ENCODE measurements at regions not wholly inside any gene's neighbourhood (a gene's known extent, or its start where the extent isn't known, plus 50 kb on each side); places are given as distances from the start of the nearest gene placed in this dataset.
"Not testable (repeated sequence)": the region's sequence is repeated elsewhere in the genome, so short reads cannot be mapped to it uniquely, and the experiment has no call there.

DNA sequence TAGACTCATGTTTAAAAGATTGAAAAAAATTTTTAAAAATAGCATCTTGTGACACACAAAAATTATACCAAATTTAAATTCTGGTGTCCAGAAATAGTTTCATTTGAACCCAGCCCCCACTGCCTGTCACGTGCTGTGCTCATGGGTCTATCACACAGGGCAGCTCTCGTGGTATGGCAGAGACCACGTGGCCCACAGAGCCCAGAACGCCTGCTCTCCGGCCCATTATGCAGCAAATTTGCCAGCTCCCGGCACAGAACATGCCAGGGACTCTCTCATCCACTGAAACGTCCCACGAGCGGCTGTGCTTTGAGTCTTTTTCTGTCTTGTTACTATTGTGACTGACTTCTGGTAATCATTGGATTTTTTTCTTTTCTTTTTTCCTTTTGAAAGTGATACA, 224.3 kb downstream of the TTLL2 start:
- H3K27me3 Mint-ChIP-seq, result peaks cover 3% of the 10 kb centered on the region
- H3K27ac Mint-ChIP-seq, result no peak overlapping the region
- DNase-seq (no peak), ATAC-seq (no peak)
- no peak overlapping the region for H3K4me3 Mint-ChIP-seq
- no peaks in the 10 kb centered on the region for H3K36me3 Mint-ChIP-seq (ENCODE audit: low read depth)
- H3K9me3 Mint-ChIP-seq, result peaks cover 3% of the 10 kb centered on the region
- no peaks in the 10 kb centered on the region for H3K4me1 Mint-ChIP-seq

DNA sequence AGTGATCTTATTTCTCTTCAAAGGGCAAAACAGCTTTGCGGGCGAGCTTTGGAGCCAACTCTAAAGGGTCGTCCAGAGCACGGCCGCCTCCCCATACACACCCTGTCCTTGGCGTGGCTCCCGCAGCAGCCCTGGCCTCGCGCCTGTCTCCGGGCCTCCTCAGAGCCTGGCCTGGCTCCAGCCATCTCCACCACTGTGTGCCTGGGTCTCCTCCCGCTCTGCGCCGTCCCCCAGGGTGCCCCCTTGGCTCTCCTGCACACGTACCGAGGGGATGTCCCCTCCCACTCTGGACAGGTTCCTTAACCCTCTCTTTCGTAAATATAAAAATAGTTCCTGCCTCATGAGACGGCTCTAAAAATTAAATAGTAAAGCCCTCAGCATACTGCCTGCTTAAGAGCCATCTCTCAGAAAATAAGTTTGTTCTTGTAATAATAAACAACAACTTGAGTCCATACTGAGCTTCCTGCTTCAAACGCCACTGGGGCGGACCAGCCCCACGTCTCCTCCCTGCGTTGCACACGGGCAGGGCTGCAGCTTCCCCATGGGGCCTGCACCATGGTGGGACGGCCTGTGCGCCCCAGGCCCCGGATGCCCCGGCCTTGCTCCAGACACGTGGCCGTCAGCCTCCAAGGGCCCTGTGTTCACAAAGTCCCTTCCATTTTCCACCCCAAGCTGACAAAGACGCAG, 226.2 kb downstream of the TTLL2 start:
- DNase-seq, result no peak
- no peak for ATAC-seq
- no peaks in the 10 kb centered on the region for H3K4me1 Mint-ChIP-seq
- peaks cover 15% of the 10 kb centered on the region for H3K9me3 Mint-ChIP-seq
- no peak overlapping the region for H3K4me3 Mint-ChIP-seq
- no peaks in the 10 kb centered on the region for H3K36me3 Mint-ChIP-seq (ENCODE audit: low read depth)
- H3K27me3 Mint-ChIP-seq, result peaks cover 3% of the 10 kb centered on the region
- H3K27ac Mint-ChIP-seq, result no peak overlapping the region

DNA sequence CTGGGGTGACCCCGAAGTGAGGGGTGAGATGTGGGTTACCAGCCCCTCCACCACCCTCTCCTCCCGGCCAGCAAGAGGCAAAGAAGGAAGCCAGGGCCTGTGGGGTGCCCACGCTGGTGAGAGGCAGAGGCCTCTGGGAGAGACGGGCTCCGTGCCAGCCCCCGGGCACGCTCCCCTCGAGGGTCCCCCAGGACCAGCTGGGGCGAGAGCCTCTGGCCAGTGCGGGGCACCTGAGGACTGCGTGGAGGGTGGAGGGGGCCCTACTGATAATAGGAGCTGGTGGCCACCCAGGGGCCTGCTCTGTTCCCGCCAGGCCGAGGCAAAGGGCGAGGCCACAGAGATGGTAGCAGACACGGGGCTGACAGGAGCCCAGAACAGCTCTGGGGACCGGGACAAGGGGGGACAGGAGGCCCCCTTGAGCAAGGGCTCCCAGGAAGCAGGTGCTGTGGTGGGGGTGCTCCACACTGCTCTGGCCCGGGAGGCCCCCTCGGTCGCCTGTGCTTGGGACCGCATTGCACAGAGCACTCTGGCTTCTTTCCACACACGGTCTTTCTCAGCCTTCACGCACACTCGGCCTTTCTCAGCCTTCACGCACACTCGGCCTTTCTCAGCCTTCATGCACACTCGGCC, 226.9 kb downstream of the TTLL2 start:
- Mint-ChIP-seq H3K4me3 (no peak overlapping the region), H3K36me3 (ENCODE audit: low read depth) (no peaks in the 10 kb centered on the region), H3K9me3 (peaks cover 19% of the 10 kb centered on the region), H3K27me3 (peaks cover 3% of the 10 kb centered on the region), H3K27ac (no peak overlapping the region), H3K4me1 (no peaks in the 10 kb centered on the region)
- ATAC-seq (no peak), DNase-seq (no peak)

DNA sequence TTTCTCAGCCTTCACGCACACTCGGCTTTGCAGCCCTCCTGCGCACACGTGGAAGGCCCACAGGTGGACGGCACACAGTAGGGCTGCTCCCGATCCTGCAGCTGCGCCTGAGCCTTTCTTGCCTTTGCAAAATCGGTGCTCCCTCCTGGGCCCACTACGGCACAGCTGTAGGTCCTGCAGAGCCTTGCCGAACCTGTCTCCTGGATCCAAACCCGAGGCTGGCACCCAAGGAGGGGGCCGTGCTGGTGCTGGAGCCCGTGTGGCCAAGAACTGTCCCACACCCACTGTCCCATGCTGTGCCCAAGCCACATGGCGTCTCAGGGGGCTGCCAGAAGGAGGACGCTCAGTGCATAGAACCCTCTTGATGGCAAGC, 227.4 kb downstream of the TTLL2 start:
- Mint-ChIP-seq H3K4me1 (no peaks in the 10 kb centered on the region), H3K36me3 (ENCODE audit: low read depth) (no peaks in the 10 kb centered on the region), H3K27ac (no peak overlapping the region), H3K9me3 (peaks cover 19% of the 10 kb centered on the region), H3K27me3 (peaks cover 3% of the 10 kb centered on the region), H3K4me3 (no peak overlapping the region)
- DNase-seq (no peak), ATAC-seq (no peak)

DNA sequence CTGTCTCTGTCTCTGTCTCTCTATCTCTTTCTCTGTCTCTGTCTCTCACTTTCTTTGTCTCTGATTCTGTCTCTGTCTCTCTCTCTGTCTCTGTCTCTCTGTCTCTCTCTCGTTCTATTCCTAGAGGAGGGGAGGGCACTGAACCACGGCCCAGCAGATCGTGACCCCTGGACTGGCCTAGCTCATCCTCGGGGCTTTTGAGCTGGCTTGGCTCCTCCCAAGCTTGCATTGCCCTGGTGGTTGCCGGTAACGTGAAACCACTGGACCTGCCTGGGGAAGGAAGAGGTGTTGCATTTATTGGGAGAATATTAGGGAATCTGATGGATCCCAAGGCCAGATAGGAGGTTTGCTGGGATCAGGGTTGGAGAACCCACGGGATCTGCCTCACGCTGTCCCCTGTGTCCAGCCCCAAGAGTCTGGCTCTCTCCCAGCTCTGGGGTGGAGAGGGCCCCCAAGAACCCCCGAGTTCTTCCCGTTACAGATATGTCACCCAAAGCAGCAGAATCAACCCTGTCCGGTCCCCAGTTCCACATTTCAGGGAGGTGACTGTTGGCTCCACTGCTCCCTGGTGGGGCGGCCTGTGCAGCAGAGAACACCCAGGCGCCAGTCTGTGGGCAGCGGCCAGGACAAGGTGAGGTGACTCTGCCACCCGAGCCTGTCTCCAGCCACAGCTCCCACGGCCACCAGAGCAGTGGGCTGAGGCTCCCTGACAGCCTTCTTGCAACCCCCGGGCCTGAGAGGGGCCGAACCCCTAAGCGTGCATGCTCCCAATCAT, 228.3 kb downstream of the TTLL2 start:
- Mint-ChIP-seq H3K36me3 (ENCODE audit: low read depth) (no peaks in the 10 kb centered on the region), H3K4me3 (no peak overlapping the region), H3K4me1 (no peaks in the 10 kb centered on the region), H3K9me3 (peaks cover 19% of the 10 kb centered on the region), H3K27ac (no peak overlapping the region), H3K27me3 (peaks cover 3% of the 10 kb centered on the region)
- DNase-seq, result no peak
- no peak for ATAC-seq

DNA sequence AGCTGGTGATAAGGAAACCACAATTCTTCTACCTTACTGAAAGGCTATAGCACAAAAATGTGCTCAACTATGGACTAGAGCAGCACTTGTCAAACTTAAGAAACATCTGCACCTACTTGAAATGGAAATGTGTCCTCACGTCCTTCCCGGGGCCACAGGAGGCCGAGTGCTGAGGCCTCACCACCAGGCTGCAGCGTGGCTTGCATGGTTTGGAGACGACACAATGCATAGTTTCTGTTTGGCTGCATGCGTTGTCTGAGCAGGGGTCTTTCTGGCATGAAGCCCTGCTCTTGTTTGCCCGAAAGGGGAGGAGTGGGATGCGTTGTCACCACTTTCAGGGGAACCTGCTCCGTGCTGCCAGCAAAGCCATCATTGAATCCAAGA, 228.8 kb downstream of the TTLL2 start:
- no peaks in the 10 kb centered on the region for H3K36me3 Mint-ChIP-seq (ENCODE audit: low read depth)
- ATAC-seq (no peak), DNase-seq (no peak)
- H3K4me3 Mint-ChIP-seq, result no peak overlapping the region
- H3K27ac Mint-ChIP-seq, result no peak overlapping the region
- peaks cover 7% of the 10 kb centered on the region for H3K27me3 Mint-ChIP-seq
- H3K9me3 Mint-ChIP-seq, result peaks cover 19% of the 10 kb centered on the region
- H3K4me1 Mint-ChIP-seq, result no peaks in the 10 kb centered on the region

DNA sequence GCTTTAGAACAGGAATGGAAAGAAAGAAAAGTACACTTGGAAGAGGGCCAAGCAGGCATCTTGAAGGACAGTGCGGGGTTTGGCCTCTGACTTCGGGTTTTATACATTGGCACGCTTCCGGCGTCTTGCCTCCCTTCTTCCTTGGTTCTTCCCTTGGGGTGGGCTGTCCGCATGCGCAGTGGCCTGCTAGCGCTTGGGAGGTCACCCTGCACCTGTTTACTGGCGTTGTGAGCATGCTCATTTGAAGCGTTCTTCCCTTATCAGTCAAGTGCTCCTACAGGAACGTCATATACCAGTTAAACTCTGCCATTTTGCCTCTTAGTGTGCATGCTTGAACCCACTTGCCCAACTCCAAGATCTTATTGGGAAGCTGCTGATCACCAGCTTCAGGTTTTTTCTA, 230.0 kb downstream of the TTLL2 start:
- H3K36me3 Mint-ChIP-seq (ENCODE audit: low read depth), result no peaks in the 10 kb centered on the region
- ATAC-seq, result no peak
- H3K9me3 Mint-ChIP-seq, result peaks cover 19% of the 10 kb centered on the region
- H3K4me3 Mint-ChIP-seq, result no peak overlapping the region
- H3K27me3 Mint-ChIP-seq, result peaks cover 11% of the 10 kb centered on the region
- H3K27ac Mint-ChIP-seq, result no peak overlapping the region
- no peak for DNase-seq
- H3K4me1 Mint-ChIP-seq, result no peaks in the 10 kb centered on the region

DNA sequence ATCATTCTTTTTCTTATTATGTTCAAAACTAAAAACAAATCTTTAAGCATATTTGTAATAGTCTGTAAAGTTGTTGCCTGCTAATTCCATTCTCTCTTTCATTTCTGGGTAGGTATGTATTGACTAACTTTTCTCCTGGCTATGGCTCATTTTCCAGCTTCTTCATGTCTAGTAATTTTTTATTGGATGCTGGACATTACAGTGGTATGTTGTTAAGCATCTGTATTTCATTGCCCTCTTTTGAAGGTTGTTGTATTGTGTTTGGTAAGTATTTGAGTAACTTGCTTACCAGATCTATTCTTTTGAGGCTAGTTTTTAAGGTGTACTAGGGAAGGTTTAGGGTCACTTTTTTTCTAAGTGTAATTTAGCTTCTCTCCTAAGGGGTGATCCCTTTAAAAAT, 230.9 kb downstream of the TTLL2 start:
- no peak overlapping the region for H3K27ac Mint-ChIP-seq
- no peak for DNase-seq
- H3K36me3 Mint-ChIP-seq (ENCODE audit: low read depth), result no peaks in the 10 kb centered on the region
- peaks cover 11% of the 10 kb centered on the region for H3K27me3 Mint-ChIP-seq
- ATAC-seq, result no peak
- H3K4me3 Mint-ChIP-seq, result no peak overlapping the region
- H3K9me3 Mint-ChIP-seq, result peaks cover 19% of the 10 kb centered on the region
- no peaks in the 10 kb centered on the region for H3K4me1 Mint-ChIP-seq

DNA sequence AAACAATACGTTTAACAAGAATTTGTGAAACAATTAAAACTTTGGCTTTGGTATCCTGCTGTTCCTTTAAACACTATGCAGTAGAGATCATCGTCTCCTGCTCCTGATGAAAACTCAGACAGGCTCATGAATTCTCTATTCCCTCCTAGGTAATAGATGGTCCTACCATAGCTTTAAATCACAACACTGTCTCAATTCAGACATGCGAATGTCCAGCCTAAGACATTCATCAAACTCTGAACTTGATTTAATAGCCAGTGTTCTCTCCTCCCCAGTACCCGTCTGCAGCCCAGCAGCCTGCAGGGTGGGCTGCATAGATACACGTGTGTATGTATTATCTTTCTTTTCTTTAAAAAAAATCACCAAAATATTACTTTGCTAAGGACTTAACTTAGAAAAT, 232.8 kb downstream of the TTLL2 start:
- Mint-ChIP-seq H3K4me3 (no peak overlapping the region), H3K4me1 (no peaks in the 10 kb centered on the region)

DNA sequence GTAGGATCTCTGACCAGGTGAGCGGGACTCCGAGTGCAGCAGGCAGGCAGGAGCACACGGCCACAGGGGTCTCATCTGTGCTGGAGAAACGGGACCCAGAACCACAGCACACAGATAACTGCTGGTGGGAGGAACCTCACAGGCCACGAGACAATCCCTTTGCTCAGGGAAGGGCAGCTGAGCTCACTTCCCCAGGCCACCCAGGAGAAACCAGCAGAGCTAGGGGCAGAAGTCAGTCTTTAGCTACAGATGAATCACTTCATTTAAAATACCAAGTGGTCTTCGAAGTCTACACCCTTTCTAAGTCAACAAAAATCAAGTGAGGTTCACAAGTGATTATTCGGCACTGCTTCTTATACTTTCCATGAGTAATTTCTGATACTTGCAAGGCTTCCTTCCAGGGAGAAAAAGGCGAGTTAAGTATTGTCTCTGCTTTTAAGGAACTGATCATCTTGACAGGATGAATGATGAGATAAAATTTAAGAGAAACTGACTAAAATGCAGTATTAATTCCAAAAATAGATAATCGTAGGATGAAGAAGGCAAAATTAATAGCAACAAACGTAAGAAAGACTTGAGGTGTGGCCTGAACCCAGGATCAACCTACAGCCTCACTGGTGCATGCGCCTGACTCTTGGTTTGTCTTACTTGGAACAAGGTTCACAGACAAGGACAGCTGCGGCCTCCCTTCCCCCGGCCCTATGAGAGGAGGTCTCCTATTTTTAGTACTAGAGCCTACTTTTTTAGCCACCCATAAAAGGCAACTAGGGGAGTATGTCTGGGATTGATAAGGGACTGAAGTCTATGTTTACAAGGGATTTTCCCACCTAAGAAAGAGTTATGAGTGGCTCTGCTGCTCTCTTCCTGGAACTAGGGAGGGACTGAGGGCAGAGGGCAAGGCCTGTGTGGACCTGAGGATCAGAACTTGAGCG, 233.6 kb downstream of the TTLL2 start:
- Mint-ChIP-seq H3K27me3 (peaks cover 8% of the 10 kb centered on the region), H3K4me1 (no peaks in the 10 kb centered on the region), H3K4me3 (no peak overlapping the region), H3K9me3 (peaks cover 19% of the 10 kb centered on the region), H3K27ac (no peak overlapping the region), H3K36me3 (ENCODE audit: low read depth) (no peaks in the 10 kb centered on the region)
- DNase-seq, result no peak
- no peak for ATAC-seq

More for the DNA sequence above, 232.8 kb downstream of the TTLL2 start:
- Mint-ChIP-seq H3K36me3 (ENCODE audit: low read depth) (no peaks in the 10 kb centered on the region), H3K27ac (no peak overlapping the region), H3K9me3 (peaks cover 19% of the 10 kb centered on the region), H3K27me3 (peaks cover 9% of the 10 kb centered on the region)
- DNase-seq (no peak), ATAC-seq (no peak)

DNA sequence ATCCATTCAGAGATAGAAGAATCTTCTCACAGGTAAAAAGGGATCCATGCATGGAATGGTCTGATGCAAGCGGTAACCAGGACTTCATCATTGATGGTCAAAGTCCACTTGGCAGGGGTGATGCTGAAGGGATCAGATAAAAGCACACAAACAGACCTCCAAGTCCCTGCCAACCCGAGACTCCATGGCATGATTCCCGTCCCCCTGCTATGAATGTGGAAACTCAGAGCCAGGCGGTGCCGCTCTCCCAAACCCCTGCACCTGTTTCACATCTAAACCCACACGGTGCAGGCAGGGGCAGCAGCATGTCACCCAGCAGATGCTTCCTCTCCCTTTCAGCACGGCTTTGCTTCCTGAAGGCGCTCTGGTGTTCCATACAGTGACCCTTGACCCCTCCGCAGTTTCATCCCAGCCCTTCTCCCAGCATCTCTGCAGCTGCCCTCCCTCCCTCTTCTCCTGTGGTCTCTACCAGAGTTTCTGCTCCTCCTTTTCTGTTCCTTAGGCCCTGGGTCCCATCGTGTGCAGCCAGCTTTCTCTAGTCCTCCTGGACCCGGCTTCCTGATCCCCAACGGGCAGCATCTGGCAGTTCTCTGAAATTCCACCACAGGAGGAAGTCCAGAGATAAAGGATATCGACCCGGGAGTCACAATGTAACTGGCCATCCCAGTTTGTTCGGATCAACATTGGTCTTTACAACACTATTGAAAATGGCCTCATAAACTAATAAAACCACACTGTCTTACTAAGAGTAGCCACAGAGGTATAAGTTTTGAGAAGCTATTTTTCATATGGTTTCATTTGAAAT, 235.0 kb downstream of the TTLL2 start:
- H3K36me3 Mint-ChIP-seq (ENCODE audit: low read depth), result no peaks in the 10 kb centered on the region
- H3K4me3 Mint-ChIP-seq, result no peak overlapping the region
- H3K27ac Mint-ChIP-seq, result no peak overlapping the region
- peaks cover 17% of the 10 kb centered on the region for H3K9me3 Mint-ChIP-seq
- ATAC-seq (no peak), DNase-seq (no peak)
- H3K27me3 Mint-ChIP-seq, result peaks cover 8% of the 10 kb centered on the region
- H3K4me1 Mint-ChIP-seq, result no peaks in the 10 kb centered on the region

DNA sequence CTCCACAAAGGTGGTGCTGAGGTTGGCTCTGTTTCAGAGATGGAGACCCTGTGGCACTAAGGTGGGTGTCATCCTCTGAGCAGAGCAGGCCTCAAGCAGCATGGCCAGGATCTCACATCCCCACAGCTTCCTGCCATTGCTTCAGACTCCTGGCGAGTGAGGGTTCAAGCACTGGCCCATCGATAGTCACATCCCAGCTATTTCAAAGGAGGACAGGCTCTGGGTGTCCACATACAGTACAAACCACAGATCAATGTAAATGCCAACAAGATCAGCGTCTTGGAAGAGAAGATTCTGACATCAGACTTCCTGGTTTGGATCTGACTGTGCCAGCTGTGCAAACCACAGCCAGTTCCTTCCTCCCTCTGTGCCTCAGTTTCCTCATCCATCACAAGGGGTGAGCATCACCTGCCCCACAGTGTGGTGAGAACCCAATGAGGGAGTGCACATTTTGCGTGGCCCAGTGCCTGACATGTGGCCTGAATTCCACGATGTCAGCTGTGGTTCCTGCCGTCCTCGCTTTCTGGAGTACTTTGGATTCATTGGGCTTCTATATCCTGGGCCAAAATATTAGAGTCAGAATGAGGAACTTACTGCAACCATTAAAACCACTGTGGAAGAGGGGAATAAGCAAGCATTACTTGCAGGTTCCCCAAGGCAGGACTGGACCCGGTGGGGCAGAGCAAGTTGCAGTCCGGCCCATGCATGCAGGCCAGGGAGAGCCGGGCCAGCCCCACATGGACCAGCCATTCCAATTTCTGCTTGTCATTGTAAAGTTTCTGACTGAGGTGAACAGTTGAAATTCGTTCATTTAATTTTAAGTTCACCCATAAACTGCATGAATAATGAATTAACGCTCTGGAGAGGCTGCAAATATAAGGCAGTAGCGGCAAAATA, 236.0 kb downstream of the TTLL2 start:
- ATAC-seq, result no peak
- H3K27ac Mint-ChIP-seq, result no peak overlapping the region
- no peaks in the 10 kb centered on the region for H3K4me1 Mint-ChIP-seq
- no peaks in the 10 kb centered on the region for H3K36me3 Mint-ChIP-seq (ENCODE audit: low read depth)
- peaks cover 10% of the 10 kb centered on the region for H3K9me3 Mint-ChIP-seq
- DNase-seq, result no peak
- H3K4me3 Mint-ChIP-seq, result no peak overlapping the region
- peaks cover 8% of the 10 kb centered on the region for H3K27me3 Mint-ChIP-seq

DNA sequence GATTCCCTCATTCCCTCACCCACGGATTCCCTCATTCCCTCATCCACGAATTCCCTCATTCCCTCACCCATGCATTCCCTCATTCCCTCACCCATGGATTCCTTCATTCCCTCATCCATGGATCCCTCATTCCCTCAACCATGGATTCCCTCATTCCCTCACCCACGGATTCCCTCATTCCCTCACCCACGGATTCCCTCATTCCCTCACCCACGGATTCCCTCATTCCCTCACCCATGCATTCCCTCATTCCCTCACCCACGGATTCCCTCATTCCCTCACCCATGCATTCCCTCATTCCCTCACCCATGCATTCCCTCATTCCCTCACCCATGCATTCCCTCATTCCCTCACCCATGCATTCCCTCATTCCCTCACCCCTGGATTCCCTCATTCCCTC, 238.0 kb downstream of the TTLL2 start:
- H3K27me3 Mint-ChIP-seq; H3K36me3 Mint-ChIP-seq (ENCODE audit: low read depth); ATAC-seq; H3K27ac Mint-ChIP-seq; H3K4me3 Mint-ChIP-seq; H3K9me3 Mint-ChIP-seq; DNase-seq; H3K4me1 Mint-ChIP-seq: not testable (repeated sequence)

Measured in activated naive CD8-positive, alpha-beta T cell treated with anti-CD3 and anti-CD28 coated beads, Interleukin-2, amount 50 U/mL, for 24 hours (primary cell).